ENCODE measurements at regions not wholly inside any gene's neighbourhood (a gene's known extent, or its start where the extent isn't known, plus 50 kb on each side); places are given as distances from the start of the nearest gene placed in this dataset.
"Not testable (repeated sequence)": the region's sequence is repeated elsewhere in the genome, so short reads cannot be mapped to it uniquely, and the experiment has no call there.

DNA sequence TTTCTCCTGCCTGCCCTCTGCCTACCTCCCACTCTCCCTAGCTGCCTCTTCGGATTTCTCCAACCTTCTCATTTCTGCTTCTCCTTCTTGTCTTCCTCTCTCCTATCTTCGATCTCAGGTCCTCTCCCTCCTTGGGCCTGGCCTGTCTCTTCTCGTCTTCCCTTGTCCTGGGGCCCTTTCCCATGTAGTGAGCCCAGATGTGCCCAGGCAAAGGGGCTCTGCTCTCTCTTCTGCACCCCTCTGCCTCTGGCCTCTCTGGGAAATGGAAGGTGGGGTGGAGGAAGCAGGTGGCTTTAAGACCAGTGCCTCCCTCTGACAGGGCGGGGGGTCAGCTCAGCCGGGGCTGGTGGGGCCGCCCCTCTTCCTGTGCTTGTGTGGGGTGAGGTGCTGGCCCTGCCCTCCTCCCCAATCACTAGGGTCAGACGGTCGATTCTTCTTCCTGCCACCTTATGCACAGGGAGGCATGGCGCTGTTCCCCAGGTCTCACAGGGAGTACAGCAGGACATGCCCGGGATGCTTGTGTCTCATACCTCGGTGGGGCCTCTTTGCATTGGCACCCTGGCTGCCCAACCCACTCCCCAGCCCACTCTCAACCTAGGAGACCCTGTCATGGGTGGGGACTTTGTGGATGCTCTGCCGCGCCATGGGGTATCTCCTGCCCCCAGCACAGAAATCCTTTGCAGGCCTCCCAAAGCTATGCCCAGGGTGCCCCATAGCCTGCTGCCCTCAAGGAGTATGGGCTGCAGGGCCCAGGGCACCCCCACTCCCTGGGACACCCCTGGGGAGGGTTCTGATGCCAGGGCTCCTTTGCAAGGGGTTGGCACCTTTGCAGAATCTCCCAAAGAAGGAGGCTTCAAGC, 213.8 kb upstream of the HAAO start:
- Histone ChIP-seq H3K9me3 (ENCODE audit: control insufficient read depth, low read depth, low read length) (peaks cover 5% of the 10 kb centered on the region), H3K36me3 (ENCODE audit: control insufficient read depth, insufficient read depth, low read length) (no peaks in the 10 kb centered on the region), H3K4me1 (ENCODE audit: control insufficient read depth, insufficient read depth, low read length) (peaks cover 60% of the 10 kb centered on the region), H3K27me3 (ENCODE audit: control insufficient read depth, insufficient read depth, low read length) (no peaks in the 10 kb centered on the region), H3K27ac (ENCODE audit: low read length) (peak overlapping the region; percentile 89), H3K4me3 (ENCODE audit: low read length) (no peak overlapping the region)
- DNase-seq: no peak
- WGBS (ENCODE audit: insufficient coverage, low lambda C conversion rate): 45% methylated on average over 2 of the region's 13 CpGs

- peaks cover 60% of the 10 kb centered on the region for H3K4me1 ChIP-seq (ENCODE audit: control insufficient read depth, insufficient read depth, low read length)
- peaks cover 5% of the 10 kb centered on the region for H3K9me3 ChIP-seq (ENCODE audit: control insufficient read depth, low read depth, low read length)
- no peaks in the 10 kb centered on the region for H3K27me3 ChIP-seq (ENCODE audit: control insufficient read depth, insufficient read depth, low read length)
- peak overlapping the region; percentile 14 for H3K4me3 ChIP-seq (ENCODE audit: low read length)
- H3K36me3 ChIP-seq (ENCODE audit: control insufficient read depth, insufficient read depth, low read length): no peaks in the 10 kb centered on the region
- peak; percentile 89 to 97 for DNase-seq
- 17% methylated on average over 1 of the region's 15 CpGs for WGBS (ENCODE audit: insufficient coverage, low lambda C conversion rate)
- peak overlapping the region; percentile 89 for H3K27ac ChIP-seq (ENCODE audit: low read length)
These were observed 213.0 kb upstream of the HAAO start for GRCh38 chr2:43005245-43005974.

GRCh38 chr2:43004879-43005244, 212.5 kb upstream of the HAAO start:
- H3K4me3 ChIP-seq (ENCODE audit: low read length): no peak overlapping the region
- H3K9me3 ChIP-seq (ENCODE audit: control insufficient read depth, low read depth, low read length): peaks cover 5% of the 10 kb centered on the region
- peaks cover 65% of the 10 kb centered on the region for H3K4me1 ChIP-seq (ENCODE audit: control insufficient read depth, insufficient read depth, low read length)
- no peak for DNase-seq
- H3K36me3 ChIP-seq (ENCODE audit: control insufficient read depth, insufficient read depth, low read length): no peaks in the 10 kb centered on the region
- peak overlapping the region; percentile 89 for H3K27ac ChIP-seq (ENCODE audit: low read length)
- WGBS (ENCODE audit: insufficient coverage, low lambda C conversion rate): 17% methylated on average over 2 of the region's 5 CpGs
- no peaks in the 10 kb centered on the region for H3K27me3 ChIP-seq (ENCODE audit: control insufficient read depth, insufficient read depth, low read length)

- not testable (repeated sequence) for DNase-seq; H3K9me3 ChIP-seq (ENCODE audit: control insufficient read depth, low read depth, low read length); H3K36me3 ChIP-seq (ENCODE audit: control insufficient read depth, insufficient read depth, low read length); H3K4me3 ChIP-seq (ENCODE audit: low read length); H3K27me3 ChIP-seq (ENCODE audit: control insufficient read depth, insufficient read depth, low read length)
- Histone ChIP-seq H3K27ac (ENCODE audit: low read length) (peak overlapping the region; percentile 89), H3K4me1 (ENCODE audit: control insufficient read depth, insufficient read depth, low read length) (peaks cover 70% of the 10 kb centered on the region)
- WGBS (ENCODE audit: insufficient coverage, low lambda C conversion rate): no CpG with 5 or more reads among the region's 11 CpGs
These were observed 211.9 kb upstream of the HAAO start for GRCh38 chr2:43004126-43004865.

GRCh38 chr2:43003702-43004101, 211.3 kb upstream of the HAAO start:
- no peaks in the 10 kb centered on the region for H3K27me3 ChIP-seq (ENCODE audit: control insufficient read depth, insufficient read depth, low read length)
- H3K9me3 ChIP-seq (ENCODE audit: control insufficient read depth, low read depth, low read length): peaks cover 5% of the 10 kb centered on the region
- peak overlapping the region; percentile 89 for H3K27ac ChIP-seq (ENCODE audit: low read length)
- no peaks in the 10 kb centered on the region for H3K36me3 ChIP-seq (ENCODE audit: control insufficient read depth, insufficient read depth, low read length)
- H3K4me3 ChIP-seq (ENCODE audit: low read length): no peak overlapping the region
- WGBS (ENCODE audit: insufficient coverage, low lambda C conversion rate): no CpG with 5 or more reads among the region's 2 CpGs
- H3K4me1 ChIP-seq (ENCODE audit: control insufficient read depth, insufficient read depth, low read length): peaks cover 74% of the 10 kb centered on the region
- DNase-seq: no peak

- WGBS (ENCODE audit: insufficient coverage, low lambda C conversion rate): no CpG with 5 or more reads among the region's 5 CpGs
- Histone ChIP-seq H3K27ac (ENCODE audit: low read length) (no peak overlapping the region), H3K4me3 (ENCODE audit: low read length) (no peak overlapping the region), H3K36me3 (ENCODE audit: control insufficient read depth, insufficient read depth, low read length) (no peaks in the 10 kb centered on the region), H3K4me1 (ENCODE audit: control insufficient read depth, insufficient read depth, low read length) (peaks cover 70% of the 10 kb centered on the region), H3K27me3 (ENCODE audit: control insufficient read depth, insufficient read depth, low read length) (no peaks in the 10 kb centered on the region), H3K9me3 (ENCODE audit: control insufficient read depth, low read depth, low read length) (no peaks in the 10 kb centered on the region)
- DNase-seq: no peak
These were observed 209.5 kb upstream of the HAAO start for GRCh38 chr2:43001787-43002468.

DNA sequence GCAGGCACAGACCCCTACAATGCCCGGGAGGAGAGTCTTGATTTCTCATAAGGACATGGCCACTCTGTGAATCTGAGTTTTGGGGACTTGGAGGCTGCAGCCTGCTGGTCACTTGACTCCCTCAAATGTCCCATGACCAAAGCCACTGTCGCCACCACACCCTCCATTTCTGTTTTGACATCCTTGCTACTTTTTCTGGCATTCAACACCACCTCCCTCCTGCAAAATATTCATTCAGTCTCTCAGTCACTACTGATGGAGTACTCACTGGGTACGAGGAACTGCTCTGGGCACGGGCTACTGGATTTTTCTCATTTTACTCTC, 208.6 kb upstream of the HAAO start:
- no peaks in the 10 kb centered on the region for H3K36me3 ChIP-seq (ENCODE audit: control insufficient read depth, insufficient read depth, low read length)
- peak overlapping the region; percentile 71 for H3K27ac ChIP-seq (ENCODE audit: low read length)
- DNase-seq: no peak

GRCh38 chr2:43000242-43001054, 208.1 kb upstream of the HAAO start:
- 40% methylated on average over 1 of the region's 25 CpGs for WGBS (ENCODE audit: insufficient coverage, low lambda C conversion rate)
- H3K9me3 ChIP-seq (ENCODE audit: control insufficient read depth, low read depth, low read length): peaks cover 4% of the 10 kb centered on the region
- H3K4me1 ChIP-seq (ENCODE audit: control insufficient read depth, insufficient read depth, low read length): peaks cover 57% of the 10 kb centered on the region
- no peaks in the 10 kb centered on the region for H3K27me3 ChIP-seq (ENCODE audit: control insufficient read depth, insufficient read depth, low read length)
- H3K36me3 ChIP-seq (ENCODE audit: control insufficient read depth, insufficient read depth, low read length): no peaks in the 10 kb centered on the region
- H3K27ac ChIP-seq (ENCODE audit: low read length): peak overlapping the region; percentile 71
- no peak overlapping the region for H3K4me3 ChIP-seq (ENCODE audit: low read length)
- no peak for DNase-seq

More for the DNA sequence above, 208.6 kb upstream of the HAAO start:
- Histone ChIP-seq H3K27me3 (ENCODE audit: control insufficient read depth, insufficient read depth, low read length) (no peaks in the 10 kb centered on the region), H3K4me3 (ENCODE audit: low read length) (no peak overlapping the region), H3K9me3 (ENCODE audit: control insufficient read depth, low read depth, low read length) (no peaks in the 10 kb centered on the region), H3K4me1 (ENCODE audit: control insufficient read depth, insufficient read depth, low read length) (peaks cover 61% of the 10 kb centered on the region)
- no CpG with 5 or more reads among the region's 4 CpGs for WGBS (ENCODE audit: insufficient coverage, low lambda C conversion rate)

DNA sequence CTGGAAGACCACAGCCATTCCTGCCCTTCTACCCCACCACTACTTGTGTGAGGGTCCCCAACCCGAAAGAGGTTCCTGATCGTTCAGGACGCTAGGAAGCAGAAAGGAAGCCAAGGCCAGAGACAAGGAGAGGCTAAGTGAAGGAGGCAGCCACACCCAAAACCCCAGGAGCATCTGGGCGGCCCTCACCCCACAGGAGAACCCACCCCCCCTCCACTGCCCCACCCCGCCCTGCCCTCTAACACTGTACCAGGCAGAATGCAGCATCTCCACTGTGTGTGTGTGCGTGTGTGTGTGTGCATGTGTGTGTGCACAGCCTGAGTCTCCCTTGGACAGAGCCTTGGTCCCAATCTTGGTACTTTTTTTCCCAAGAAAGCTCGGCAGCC, 207.5 kb upstream of the HAAO start:
- Histone ChIP-seq H3K4me1 (ENCODE audit: control insufficient read depth, insufficient read depth, low read length) (peaks cover 55% of the 10 kb centered on the region), H3K4me3 (ENCODE audit: low read length) (no peak overlapping the region), H3K27me3 (ENCODE audit: control insufficient read depth, insufficient read depth, low read length) (no peaks in the 10 kb centered on the region), H3K9me3 (ENCODE audit: control insufficient read depth, low read depth, low read length) (peaks cover 4% of the 10 kb centered on the region), H3K27ac (ENCODE audit: low read length) (peak overlapping the region; percentile 71), H3K36me3 (ENCODE audit: control insufficient read depth, insufficient read depth, low read length) (no peaks in the 10 kb centered on the region)
- no CpG with 5 or more reads among the region's 7 CpGs for WGBS (ENCODE audit: insufficient coverage, low lambda C conversion rate)
- DNase-seq: no peak

Measured in large intestine (tissue), 3 donors.